Activated CD8-positive, alpha-beta memory T cell treated with anti-CD3 and anti-CD28 coated beads, Interleukin-2, amount 50 U/mL, for 24 hours (primary cell): ENCODE measurements at regions not wholly inside any gene's neighbourhood (a gene's known extent, or its start where the extent isn't known, plus 50 kb on each side); places are given as distances from the start of the nearest gene placed in this dataset.
"Not testable (repeated sequence)": the region's sequence is repeated elsewhere in the genome, so short reads cannot be mapped to it uniquely, and the experiment has no call there.

ENCODE experiments used
- DNase-seq: peaks from one replicate; pipeline ENCODE4 v3.0.0-alpha.2; 2020; ENCODE audit errors: extremely low read depth

DNA sequence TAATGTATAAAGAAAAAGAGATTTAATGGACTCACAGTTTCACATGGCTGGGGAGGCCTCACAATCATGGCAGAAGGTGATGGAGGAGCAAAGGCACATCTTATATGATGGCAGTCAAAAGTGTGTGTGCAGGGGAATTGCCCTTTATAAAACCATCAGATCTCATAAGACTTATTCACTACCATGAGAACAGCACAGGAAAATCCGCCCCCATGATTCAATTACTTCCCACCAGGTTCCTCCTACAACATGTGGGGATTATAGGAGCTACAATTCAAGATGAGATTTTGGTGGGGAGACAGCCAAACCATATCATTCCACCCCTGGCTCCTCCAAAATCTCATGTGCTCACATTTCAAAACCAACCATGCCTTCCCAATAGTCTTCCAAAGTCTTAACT is 82.5 kb upstream of the ANKRD1 start:
- not testable (repeated sequence) for DNase-seq

DNA sequence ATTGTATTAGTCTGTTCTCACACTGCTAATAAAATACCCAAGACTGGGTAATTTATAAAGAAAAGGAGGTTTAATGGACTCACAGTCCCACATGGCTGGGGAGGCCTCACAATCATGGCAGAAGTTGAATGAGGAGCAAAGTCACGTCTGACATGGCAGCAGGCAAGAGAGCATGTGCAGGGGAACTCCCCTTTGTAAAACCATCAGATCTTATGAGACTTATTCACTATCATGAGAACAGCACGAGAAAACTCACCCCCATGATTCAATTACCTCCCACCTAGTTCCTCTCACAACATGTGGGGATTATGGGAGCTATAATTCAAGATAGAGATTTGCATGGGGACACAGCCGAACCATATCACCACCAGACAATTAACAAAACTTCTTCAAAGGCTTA is 84.4 kb upstream of the ANKRD1 start:
- not testable (repeated sequence) for DNase-seq

DNA sequence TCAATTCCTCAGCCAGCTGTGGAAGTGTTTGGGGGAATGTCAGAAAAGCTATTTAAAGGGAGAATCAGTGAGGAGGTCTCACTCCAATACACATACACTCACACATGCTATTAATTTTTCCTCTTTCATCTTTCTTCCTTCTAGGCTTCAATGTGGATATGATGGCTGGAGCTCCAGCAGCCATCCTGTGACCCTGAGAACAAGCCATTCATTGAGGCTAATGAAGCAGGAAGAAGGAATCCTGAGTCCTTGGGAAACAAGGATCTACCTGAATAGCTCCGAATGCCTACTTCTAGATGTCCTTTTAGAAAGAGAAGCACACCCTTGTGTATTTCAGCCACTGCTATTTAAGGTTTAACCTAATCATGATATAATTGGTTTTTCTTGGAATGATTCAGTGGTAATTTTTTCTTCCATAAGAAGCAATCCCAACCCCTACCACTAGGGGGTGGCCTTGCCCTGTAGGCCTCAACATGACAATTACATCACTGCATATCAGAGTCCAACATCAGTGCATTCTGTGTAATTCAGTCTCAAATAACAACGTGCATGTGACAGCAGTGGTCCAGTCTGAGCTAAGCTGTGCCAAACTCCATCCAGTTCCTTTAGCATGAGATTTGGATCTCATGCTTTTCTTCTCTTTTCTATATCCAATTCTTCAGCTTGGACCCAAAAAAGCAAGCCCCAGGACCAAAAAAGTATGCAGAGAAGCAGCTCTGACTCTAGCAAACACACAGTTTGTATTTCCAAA is 85.3 kb upstream of the ANKRD1 start:
- DNase-seq, result peak; percentile 43

DNA sequence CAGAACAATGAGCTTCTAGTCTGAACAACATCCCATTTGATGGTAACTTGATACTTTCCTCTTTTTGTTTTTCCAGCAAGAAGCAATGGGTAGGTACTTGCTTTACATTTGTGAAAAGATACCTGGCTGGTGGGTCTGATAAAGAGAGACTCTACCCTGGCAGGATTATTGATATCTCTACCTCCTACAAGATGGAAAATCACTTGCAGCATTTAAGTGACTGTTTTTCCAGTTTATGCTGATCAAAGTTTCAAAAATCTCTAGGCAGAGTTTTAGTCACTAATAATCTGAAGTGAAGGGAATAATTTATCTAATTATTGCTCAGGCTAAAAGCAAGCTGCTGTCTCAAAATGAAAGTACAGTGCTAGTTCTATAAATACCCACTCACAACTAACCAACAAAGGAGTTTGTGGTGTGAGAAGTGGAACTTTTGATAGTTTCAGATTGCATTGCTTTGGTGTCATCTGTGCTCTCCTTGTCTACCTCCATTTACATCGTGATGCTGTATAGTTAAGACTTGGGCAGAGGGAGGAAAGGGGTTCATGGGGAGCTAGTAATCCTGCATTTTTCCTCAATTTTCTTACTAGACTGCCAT is 86.0 kb upstream of the ANKRD1 start:
- no peak for DNase-seq

DNA sequence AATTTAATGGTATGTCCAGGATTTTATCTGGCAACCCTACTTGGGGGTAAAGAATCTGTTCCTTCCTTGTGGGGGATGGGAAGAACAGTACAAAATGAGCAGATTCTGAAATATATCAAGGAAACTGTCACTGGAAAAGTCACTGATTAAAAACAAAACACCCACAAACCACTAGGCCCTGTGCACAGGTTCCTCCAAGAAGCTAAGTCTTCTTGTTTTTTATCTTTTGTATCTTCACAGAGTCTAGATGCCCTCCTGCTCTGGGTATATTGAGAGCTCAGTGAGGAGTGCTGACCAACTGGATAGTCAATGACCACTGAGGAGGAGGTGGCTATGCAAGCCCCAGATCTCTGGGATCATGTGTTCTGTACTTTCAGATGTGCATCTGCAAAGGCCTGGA is 86.8 kb upstream of the ANKRD1 start:
- no peak for DNase-seq

DNA sequence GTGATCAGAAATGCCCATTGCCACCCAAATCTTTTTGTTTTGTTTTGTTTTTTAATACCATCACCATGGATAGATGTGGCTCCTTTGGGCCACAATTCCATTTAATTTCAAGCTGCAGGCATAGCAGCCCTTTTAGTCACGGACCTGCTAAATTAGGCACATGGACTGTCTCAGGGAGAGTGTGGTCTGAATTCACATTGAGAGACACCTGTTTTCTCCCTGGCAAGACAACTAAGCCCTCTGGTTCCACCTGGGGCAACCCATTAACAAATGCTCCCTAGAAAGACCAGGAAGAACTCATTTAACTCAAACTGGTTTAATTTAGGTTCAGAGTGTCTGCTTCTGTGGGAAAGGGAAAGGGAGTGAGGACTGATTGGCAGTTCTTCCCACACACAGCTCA is 88.2 kb upstream of the ANKRD1 start:
- no peak for DNase-seq

DNA sequence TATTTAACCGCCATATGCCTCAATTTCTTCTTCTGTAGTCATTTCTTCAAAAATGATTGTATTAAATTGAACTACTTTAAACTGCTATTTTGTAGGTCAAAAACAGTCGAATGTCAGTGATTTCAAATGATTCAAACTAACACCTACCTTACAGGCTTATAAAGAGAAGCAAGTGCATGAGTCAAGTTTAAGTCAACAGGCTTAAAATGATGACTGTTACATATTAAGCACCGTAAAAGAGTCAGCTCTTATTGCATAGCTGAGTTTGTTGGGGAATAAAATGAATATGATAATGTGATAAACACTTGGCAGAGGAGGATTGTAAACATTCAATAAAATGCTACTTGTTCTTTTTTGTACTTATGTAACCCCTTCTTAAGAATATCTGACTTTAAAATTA is 90.1 kb upstream of the ANKRD1 start:
- no peak for DNase-seq

DNA sequence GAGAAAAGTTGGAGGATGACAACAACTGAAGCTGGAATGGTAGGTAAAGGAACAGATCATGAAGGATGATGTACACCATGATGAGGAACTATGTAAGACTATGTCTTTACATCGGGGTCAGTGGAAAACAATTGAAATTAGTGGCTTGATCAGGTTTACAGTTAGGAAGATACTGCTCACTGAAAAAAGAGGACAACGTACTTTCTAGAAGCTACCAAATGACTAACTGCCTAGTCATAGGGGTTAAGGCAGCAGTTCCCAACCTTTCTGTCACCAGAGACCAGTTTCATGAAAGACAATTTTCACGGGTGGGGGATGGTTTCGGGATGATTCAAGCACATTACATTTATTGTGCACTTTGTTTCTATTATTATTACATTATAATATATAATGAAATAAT is 91.6 kb upstream of the ANKRD1 start:
- no peak for DNase-seq

DNA sequence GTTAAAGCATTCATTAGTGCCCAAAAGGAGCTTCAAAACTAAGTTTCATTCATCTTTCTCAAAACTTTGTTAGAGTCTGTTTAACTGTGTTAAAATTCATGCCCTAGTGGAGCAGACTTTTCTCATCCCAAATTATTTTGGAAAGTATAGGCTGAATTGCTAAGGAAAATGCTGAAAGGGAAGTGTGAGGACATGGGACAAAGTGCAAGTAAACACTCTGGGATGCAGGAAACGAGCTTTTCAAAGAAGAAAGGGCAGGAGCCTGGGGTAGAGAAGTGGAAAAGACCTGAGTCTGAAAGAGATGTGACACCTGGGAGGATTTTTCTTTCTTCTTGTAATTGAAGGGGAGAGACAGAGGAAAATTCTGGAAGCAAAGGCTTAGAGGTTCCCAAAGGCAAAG is 93.1 kb upstream of the ANKRD1 start:
- no peak for DNase-seq

DNA sequence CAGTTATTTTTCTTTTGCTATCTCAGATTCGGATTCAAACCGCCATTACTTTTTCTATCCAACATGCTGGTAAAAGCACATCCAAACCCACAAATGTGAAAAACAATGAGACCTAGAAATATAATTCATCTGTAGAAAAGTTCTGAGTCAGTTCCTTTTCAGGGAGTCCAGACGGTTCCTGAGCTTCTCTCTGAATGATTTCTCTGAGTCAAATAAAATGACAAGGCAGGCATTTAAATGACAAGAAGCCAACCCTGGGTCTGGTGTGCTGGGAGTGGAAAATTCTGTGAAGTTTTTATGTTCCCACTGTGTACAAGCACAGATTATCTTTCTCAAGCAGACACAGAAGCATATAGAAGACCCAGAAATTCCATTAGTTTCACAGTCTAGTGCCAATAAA is 96.3 kb upstream of the ANKRD1 start:
- DNase-seq, result no peak

DNA sequence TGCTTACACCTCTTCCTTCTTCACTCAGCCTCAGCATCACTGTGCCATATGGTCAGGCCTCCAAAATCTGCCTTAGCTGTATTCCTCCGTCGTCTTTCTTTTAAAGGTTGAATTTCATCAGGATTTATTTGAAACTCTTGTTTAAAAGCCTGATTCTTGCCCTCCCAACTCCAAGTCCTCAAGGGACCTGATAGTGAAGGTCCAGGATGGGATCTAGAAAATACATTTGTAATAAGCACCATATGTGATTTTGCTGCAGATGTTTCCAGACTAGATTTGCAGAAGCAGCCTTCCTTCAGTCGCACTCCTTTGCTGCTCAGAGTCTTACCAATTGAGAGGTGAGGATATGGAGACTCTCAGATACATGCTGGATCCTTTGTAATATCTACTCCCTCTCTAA is 101.0 kb upstream of the ANKRD1 start:
- DNase-seq, result no peak

DNA sequence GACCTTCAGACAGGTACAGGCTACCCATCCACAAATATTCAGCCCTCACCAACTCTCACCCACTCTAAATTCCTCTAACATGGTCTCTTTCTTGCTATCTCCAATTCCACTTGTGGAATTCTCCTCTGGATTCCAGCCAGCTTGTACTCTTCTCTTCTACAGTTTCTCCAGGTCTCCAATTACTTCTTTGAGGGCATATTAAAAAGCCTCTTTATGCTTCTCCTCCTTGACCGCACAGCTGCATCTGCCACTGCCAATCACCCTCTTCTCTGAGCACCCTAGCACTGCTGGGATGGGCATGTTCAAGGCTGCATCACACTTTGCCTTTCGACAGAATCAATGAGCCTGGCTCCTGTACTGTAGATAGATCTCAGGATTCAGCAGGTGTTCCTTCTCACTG is 101.5 kb upstream of the ANKRD1 start:
- DNase-seq, result no peak

DNA sequence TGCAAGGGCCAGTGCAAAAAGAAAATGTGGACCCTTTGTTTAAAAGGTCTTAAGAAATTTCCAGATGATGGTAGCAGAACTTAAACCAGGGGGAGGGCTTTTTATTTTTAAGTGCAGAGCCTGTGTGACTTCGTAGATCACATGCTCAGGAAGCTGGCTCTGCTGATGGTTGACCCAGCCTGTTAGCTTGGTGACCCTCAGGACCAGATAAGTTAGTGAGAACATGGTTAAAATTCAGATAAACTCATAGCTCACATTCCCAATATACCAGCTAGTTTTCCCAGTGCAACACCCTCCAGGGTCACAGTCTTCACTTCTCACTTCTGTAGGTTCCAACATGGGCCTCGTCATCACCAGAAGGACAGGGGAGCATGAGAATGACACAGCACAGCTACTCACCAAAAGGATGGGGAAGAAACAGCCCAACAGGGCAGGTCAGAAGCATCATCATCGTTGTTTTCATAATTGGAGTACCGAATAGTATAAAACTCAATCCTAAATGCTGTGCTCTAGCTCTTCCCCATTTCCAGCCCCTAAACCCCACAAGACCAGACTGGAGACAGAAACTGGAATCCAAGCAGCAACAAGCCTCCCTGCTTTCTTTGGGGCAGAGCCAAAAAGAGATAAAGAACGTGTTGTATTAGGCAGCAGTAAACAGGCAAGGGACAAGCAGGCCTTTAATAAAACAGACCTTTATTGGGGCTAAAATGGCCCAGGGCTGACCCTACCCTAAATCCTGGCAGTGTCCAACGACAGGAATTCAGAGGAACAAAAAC is 102.2 kb upstream of the ANKRD1 start:
- DNase-seq, result no peak

DNA sequence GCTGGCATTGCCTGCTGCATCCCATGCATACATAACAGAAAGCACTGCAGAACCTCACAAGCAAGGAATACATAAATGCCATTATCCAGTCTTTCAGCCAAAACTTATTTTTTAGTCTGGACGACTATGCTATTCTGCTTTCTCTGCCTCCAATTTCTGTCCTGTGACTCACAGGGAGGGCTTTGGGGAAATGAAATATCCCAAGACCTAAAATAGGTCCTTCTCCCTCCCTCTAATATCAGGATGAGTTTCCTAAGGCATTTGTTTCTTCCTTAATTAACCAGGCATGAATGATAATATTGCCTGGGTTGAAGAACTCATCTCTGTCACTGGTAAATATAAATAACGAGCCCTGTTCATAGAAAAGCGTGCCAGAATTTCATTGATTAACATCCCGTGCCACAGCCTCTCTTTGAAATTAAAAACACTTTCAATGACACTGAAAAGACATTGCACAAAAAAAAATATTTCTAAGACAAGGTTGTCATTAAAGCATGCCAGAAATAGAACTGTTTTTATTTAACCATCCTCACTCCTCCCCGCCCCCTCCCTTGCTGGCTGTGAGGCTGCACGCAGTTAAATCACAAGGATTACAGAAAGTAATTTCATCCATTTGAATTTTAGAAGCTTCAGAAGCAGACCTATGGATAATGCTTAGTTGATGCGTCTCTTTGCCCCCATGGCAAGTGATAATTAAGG is 103.0 kb upstream of the ANKRD1 start:
- no peak for DNase-seq

DNA sequence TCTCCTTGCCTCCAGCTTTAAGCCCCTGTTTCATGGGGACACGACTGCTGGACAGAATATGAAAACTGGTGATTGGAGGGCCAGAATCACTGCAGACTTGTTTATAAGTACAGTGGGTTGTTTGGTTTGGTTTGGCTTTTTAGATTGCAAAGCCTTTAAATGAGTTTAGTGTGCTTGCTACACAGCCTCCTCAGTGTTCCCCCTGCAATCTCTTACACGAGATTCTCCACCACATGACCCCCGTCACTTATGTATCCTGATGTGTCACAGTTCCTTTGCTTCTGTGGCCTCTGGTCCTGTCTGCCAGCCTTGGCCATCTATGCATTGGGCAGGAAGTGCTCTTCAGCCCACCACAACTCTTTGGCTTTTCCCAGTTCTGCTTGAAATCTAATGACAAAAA is 103.7 kb upstream of the ANKRD1 start:
- no peak for DNase-seq

DNA sequence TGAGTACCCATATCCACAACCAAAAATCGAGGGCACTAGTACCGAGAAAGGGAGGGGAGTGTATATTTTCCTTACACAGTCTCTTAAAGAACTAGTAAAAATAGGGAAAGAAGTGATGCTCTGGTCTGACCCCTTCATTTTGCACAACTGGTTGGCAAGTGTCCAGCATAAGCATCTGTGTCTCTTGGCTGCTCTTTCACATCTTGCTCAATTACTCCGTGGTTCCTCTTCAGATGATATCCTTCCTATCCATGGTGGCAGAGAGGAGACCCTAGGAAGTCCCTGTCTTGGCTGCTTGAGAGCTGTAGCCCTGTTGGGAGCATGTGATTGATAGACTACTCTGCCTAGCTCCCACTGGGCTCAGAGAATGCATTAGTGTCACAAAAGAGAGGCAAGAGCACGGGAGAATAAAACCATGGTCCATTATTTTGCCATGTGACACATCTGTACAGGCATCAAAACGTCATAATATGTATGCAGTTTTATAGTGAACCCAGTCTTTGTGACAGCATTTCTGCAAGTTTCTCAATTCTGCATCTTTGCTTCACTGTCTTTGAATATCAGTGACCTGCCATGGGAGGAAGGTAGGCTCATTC is 111.8 kb upstream of the ANKRD1 start:
- DNase-seq, result no peak

DNA sequence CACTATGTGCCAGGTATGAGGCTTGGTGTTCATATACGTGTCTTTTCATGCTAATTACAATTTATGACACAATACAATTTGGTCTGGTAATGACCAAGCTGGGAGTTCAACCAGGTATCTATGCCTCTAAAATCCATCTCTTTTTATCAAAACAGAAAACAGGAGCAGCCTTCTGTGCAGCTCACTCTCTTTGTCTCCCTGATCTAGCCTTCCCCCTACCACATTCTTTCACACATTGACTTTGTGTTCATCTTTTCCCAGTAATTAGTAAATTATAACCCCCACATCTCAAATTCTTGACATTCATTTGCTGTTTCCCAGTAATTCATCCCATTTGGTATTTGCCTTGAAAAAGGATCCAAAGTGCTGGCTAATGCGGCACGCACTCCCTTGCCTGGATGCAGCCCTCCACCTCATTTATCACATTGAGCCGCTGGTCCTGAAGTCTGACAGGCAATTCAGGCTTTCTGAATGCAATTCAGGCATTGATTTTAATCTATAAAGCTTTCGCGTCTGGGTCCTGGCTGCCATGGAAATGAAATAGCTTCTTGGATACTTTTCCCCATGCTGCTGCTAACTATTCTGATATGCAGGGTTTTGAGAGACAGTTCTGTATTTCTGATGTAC is 112.5 kb upstream of the ANKRD1 start:
- no peak for DNase-seq

DNA sequence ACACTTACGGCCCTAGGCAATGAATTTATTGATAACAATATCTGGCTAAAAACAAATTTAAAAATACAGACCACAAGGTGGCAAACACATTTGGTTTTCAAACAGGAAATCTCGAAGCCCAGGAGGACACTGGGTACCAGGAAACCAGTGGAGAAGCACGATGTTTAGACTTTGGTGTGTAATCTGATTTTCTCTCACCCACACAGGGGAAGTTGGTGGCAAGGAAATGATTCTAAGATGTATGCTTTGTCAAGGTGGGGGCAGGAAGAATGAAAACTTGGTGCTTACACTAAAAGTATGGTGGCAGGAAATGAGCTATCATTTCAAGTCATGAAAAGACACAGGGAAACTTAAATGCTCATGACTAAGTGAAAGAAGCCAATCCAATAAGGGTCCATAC is 113.2 kb upstream of the ANKRD1 start:
- DNase-seq, result no peak

DNA sequence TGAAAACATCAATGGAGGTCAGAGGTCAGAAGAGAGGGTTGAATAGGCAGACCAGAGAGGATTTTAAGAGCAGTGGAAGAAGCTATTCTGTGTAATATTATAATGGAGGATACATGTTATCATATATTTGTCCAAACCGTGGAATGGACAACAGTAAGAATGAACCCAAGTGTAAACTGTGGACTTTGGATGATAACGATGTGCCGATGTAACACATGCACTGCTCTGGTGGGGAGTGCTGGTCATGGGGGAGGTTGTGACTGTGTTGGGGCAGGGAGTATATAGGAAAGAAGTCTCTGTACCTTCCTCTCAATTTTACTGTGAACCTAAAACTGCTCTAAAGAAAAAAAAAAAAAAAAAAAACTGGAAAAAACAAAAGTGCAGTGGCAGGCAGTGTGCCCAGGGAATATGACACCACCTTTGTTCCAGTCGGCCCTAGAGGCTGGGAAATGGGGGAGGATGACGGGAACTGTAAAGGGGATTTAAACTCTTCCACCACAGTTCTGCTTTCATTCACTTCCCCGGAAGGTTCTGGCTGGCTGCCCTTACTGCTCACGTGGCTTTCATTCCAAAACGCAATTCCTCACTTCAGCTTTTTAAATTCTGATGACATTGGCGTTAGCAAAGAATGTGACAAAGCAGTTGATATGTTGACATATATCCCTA is 113.7 kb upstream of the ANKRD1 start:
- no peak for DNase-seq

DNA sequence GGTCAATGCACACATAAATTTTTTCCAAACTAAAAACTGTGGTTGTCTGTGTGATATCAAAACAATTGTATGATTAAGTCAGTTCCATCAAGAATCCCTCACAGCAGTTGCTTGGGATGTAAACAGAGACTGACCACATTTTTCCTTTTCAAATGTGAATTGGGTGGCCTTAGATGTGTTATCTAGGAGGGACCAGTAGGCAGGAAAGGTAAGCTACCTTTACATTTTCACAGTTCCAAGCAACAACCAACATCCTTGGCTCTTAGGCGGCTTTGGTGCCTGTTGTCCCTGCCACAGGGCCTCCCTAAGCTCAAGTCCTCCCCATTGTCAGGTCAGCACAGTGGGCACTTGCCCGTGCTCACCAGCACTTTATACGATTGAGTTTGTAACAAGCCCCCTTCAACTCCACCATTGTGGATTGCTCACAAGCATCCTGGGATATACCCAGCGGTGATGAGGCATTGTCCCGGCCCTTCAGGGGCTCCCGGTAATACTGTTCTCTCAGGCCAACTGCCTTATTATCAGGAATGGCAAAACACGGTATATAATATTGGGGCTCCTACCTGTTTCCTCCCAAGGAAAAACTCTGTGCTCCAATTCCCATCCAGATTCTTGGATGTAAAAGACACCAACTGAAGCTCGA is 114.9 kb upstream of the ANKRD1 start:
- no peak for DNase-seq
